Activated CD4-positive, alpha-beta T cell treated with anti-CD3 and anti-CD28 coated beads, Interleukin-2, Interleukin-4, amounts not matched to agents 100 ng/mL and 50 ng/mL, durations not matched to agents 16 hours and 8 hours (primary cell): ENCODE measurements at regions not wholly inside any gene's neighbourhood (a gene's known extent, or its start where the extent isn't known, plus 50 kb on each side); places are given as distances from the start of the nearest gene placed in this dataset.

Experiments used
- DNase-seq: peaks from one replicate; pipeline ENCODE4 v3.0.0-alpha.2; 2020; ENCODE audit warnings: low spot score

DNA sequence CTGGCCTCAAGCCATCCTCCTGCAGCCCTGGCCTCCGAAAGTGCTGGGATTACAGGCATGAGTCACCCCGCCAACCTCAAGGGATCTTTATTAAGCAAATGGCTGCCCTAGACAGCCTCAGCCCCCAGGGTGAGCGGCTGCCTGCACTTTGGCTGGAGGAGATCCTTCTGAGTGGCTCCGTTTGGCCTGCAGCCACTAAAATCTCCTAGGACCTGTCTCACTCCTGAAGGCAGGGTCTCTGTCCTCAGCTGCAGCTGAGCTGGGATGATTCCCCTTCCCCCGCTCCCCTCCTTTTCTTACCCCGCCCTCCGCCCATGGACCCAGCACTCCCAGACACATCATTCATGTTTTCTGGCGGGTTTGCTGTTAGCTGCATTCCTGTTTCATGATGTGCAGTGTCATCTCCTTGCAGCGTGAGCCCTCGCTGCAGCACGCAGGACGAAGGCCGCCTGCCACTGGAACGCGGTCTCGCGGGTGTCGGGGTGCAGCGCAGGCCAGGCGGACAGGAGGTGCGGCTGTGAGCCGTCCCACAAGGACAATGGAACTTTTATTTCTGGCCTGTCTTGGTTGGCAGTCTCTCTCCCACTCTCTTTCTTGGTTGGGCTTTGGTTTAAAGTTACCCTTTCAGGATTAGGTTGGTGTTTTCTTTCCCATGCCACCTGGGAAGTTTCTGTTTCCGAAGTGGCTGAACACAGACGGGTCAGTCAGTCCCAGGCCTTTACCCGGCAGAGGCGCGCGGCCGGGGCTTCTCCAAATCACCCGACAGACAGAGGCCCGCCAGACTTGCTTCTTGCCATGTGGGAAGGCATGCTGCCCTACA, 137.1 kb downstream of the FOXD1 start:
- DNase-seq, result no peak

DNA sequence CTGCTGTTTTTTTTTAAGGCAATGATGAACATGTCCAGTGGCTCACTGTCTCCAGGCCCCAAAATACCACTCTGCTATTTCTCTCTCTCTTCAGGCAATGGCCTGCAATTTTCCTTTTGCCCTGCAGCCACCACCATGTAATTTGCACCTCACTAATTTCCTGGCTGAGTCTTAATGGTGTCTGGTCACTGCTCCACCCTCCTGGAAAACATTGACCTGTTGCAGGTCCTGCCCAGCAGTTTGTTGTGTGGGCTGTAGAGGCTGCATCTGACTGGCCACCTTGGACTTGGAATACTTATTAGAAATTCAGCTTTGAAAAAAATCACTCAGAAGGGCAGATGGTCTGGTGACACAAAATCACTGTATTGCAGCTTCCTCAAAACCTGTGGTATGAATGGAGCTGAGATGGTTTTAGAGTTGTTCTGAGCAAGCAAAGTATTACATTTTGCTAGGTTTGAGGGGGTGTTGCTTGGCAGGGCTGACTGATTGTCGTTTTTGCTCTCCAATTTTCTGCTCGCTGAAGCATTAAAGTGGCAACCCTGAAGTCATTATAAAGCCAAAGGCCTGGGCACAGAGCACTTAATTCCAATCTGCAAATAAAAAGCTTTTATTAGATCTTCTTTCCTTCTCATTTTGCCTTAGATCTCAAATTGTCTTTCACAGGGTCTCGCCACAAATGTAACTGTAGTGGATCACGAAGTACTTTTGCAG, 134.8 kb downstream of the TMEM174 start:
- no peak for DNase-seq

DNA sequence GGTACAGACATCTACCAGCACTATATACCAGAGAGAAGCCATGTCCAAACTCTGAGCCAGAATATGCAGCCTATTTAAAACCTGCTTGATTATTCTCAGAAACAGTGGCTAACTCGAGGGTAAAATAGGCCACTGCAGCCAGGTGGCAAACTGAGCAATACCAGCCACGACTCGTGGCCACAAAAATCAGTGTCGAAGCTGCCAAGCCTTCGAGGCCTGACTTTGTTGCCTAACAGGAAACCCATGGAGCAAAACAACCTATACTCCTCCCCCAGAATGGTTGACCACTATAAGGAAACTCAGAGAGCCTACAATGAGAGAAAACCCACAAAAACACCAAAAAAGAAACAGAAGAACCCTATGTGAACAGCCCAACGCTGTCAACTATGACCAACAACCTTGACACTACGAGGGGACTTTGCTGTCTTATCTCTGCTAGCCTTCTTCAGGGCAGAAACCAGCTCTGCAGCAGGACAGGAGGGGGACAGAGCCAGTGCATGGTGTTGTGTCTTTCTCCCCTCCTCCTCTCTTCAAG, 133.8 kb downstream of the TMEM174 start:
- no peak for DNase-seq

DNA sequence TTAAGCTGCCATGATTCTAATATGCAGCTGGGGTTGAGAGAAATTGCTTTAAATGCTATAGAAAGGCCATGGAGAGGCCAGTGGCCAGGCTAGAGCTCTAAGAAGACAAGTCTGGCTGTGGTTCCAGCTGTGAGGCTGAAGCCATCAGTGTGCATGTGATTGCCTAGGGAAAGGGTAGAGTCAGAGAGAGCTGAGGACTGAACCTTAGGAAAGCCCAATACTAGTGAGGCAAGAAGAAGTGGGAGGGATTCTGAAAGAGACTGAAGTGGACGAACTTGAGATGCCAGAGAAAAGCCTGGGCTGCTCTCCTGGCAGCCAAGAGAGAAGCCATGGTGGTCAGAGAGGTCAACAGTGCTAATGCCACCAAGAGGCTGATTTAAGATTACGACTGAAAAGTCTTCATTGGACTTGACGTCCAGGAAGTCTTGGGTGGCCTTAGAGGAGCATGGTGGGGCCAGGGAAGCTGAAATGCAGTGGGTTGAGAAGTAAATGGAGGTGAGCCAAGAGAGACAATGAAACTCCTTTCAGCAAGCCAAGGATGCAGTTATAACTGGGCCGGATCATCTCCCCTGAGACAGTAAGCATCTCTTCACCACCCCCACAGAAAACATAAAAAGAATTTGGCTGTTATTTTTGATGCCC, 133.2 kb downstream of the TMEM174 start:
- DNase-seq, result no peak

DNA sequence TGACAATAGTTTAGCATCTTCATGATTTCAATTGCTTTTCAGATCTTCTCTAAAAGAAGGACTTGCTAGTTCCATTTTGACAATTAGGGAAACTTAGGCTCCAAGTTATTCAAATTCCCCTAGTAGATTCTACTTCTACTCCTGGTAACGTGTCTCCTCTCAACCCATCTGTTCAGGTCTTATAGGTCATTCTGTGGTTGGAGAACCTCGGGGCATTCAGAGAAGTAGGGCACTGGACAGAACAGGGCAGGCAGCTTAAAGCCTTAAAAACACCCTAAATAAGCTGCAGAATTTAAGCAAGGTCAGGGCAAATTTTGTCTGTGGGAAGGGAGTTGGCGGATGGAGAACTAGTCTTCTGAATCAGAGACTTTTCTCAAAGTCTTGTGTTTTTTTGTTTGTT, 132.4 kb downstream of the TMEM174 start:
- no peak for DNase-seq

DNA sequence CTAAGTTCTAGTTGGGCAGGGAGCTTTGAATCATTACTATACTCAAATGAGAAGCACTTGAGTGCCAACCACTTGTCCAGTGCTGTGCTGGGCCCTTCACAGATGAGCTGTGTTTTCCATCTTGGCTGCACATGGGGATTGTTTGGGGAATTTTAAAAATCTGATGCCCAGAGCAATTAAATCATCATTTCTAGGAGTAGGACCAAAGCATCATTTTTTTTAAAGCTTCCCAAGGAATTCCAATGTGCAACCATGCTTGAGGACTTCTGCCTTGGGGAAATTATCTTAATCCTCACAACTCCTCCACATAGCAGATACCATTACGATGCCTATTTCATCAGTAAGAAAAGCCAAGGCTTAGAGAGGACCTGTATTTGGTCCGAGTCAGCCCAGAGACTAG, 131.4 kb downstream of the TMEM174 start:
- no peak for DNase-seq

DNA sequence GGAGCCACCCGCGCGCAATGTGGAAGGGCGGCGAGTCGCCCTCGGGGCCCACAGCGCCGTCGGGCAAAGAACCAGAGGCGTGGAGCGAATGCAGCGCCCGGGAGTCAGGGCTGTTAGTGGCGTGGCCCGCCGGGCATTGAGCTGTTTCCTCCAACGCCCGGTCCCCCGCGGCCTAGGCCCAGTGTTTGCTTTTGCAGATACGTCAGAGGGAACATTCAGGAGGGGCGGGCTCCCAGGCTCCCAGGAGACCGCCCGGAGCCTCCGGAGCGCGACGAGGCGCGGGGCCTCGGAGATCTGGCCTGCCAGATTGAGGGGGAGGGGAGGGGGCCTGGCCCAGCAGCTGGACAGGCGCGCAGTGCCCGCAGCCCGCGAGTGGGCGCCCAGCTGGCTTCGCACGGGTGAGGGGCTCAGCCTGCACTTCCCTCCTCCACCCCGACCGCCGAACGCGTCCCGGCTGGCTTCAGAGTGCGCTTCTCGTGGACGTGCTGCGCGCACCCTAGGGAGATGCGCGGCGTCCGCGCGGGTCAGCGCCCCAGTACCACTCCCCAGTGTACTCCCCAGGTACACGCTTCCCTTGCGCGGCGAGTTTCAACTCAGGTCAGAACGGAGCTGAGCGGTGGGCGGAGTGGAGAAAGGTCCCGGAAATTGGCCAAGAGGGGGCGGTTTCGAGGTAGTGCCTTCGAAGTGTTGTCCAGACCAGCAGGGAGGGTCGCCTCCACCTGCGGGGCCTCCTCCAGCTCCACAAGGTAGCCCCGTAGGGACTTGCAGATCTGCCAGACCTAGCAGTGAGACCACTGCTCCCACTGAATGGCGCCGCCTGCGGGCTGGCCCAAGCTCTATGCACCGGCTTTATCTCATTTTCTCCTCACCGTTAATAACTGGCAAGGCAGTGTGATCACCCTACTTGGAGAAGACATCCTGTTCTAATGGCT, 130.4 kb downstream of the TMEM174 start:
- no peak for DNase-seq

DNA sequence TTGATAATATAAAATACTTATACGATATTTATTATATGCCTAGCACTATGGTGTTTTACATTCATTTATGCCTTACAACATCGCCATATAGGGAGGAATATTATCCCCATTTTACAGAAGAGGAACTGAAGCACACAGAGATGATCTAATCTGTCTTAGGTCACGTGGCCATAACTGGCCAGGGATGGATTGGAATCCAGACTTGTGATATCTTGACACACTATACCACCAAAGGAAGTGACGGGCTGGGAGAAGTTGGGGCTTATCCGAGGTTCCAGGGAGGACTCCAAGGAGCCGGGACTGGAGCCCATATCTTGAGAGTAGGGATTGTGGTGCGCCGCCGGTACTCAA, 129.8 kb downstream of the TMEM174 start:
- DNase-seq, result no peak

DNA sequence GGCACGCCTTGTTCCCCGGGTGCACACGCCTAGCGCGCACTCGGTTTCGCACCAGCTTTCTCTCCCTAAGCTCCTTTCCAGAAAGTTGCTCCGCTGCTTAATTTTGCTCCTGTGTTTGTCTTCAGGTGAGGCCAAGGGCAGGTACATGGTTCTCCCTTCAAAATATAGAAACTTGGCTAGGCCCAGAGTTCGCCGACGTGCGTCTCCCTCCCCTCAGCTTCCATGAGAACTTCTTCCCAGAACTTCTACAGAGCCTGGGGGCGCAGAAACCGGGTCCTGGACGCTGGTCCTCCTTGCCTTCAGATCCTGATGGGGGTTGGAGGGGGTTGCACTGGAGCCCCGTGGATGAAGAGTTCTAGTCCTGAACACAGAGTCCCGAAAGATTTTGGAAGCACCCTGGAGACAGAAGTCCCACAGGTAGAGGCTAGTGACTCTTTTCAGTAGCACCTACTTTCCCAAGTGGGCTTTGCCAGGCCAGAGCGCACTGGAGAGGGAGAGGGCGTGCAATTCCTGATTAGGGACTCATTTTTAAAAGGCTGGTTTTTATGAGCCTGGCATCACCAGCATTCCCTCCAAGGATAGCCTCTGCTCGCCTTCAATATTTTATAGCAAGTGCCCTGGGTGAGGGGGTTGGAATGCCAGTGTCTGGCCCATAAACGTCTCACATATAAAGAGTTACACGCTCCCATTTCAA, 128.4 kb downstream of the TMEM174 start:
- no peak for DNase-seq

DNA sequence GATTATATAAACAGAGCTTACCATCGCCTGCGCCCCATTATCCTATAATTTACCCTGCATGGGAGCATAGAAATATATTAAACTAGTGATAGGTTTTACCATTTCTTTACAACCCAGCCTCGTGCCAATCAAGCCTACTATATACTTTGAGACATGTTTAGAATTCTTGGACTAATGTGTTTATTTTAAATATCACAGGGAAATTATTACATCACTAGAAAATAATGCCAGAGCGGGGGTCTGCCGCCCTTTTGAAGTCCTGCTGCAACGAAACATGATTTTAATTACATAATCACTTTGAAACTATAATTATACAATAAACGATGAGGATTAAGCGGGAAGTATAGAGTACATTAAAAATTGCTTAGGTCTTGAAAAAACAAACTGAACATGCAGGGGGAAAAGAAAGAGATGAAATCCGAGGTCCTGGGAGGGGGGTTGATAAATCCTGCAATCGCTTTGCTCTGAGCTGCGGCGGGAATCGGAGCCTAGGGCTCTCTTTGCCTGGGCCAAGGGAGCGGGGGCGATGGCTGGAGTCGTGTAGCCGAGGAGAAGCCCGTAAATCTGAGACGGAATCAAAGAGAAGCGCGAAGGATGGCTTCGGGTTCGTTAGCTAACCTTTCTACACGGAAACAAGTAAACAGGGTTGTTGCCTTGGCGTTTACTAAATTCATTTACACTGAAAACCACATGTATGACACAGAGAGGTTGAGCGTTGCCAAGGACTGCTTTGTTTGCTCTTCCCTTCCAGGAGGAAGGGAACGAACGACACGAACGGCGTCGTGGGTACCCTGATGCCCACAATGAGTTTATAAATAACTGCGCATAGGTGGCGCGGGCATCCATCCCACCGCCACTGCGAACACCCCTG, 127.6 kb downstream of the TMEM174 start:
- no peak for DNase-seq

DNA sequence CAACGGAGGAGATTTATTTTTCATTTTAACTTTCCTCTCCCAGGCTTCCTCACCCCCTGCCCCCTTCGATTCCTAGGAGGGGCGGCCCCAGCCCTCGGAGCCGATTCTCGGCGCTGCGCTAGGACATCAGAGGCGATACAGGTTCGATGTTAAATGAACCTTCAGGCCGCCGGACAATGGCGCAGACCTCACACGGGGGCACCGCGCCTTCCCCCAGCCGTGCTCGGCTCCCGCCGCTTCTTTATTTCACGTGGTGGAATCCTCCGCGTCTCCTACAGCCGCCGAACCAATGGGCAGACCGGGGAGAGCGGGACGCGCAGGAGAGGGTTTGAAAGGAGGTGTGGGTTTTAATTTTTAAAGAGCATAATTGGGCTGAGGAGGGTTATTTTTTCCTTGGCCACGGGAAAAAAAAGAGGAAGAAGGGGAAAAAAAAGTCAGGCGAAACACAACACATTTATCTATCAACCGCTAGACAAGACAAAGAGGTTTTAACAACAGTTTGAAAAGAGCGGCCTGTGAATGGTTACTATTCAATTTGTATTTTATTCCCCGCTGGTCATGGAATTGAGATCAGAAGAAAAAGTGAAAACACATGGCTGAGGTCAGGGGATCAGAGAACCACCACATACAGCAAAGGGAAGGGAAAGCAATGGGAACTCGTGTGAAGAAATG, 126.8 kb downstream of the TMEM174 start:
- no peak for DNase-seq

DNA sequence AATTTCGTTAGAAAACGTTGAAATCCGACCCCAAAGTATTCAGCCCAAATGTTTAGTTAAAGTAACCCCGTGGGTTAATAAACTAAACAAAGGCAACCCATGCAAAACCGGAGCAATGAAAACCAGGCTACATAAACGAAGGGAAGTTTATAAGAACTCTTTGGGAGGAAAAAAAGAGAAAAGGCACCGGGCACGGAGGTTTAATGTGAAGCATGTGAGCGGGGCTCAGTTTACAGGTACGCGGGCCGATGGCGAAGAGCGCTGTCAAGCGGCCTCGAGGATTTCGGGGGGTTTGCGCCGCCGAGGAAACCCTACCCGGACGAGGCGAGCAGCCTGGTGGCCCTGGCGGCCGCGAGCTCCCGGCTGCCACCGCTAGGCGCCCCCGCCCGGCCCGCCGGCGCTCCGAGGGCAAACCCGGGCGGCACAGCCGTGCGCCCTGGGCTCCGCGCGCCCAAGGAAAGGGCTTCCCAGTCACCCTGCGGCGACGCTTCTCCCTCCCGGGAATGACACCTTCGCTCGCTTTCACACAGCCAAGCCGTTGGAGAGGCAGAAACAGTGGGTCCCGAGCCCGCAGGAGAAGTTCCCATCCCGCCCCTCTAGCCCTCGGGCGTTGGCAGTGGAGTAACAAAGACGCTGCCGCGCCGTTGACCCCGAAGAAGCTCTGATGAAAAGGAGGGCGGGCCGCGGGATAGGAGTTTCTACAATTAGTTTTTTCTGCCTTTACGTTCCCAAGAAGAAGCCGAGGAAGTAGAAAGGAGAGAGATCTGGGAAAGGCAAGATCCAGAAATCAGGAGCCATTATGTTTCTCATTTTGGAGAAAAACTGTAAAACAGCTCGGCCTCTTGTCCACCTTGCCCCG, 126.0 kb downstream of the TMEM174 start:
- no peak for DNase-seq

DNA sequence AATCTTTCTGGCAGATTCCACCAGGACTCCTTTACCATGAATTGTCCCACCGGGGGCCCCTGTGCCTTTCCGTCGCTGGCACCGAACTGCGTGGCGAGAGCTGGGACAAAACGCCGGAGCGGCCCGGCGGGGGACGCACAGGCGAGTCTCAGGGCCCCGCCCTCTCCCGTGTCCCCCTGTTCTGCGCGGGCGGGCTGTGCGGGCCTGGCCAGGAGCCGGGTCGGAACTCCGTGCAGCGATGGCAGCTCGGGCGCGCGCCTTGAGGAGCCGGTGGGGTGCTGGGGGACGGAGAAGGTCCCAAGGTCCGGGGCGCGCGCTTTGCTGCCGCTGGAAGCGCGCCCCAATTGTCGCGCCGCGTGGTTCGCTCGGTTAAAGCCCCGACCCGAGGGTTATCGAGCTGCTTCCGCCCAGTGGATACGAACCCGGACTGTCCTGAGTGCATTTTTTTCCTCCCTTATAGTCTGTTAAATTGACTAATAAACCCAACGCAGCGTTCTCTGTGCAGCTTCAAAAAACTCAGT, 125.3 kb downstream of the TMEM174 start:
- no peak for DNase-seq

DNA sequence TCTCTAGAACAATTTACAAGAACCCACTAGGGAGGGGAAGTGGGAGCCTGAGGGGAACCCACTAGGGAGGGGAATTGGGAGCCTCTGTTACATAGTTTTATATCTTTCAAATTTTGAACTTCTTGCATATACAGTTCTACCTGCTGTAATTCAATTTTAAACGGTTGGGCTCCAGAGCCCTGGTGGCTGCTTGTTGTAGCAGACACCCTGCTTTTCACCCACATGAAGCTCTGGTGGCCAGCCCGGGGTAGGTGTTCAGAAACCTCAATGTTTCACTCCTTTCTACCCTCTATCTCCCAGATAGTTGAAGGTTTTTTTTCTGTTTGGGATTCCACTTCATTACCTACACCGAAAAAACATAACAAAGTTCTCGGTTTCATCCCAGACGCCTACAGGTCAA, 124.4 kb downstream of the TMEM174 start:
- no peak for DNase-seq

DNA sequence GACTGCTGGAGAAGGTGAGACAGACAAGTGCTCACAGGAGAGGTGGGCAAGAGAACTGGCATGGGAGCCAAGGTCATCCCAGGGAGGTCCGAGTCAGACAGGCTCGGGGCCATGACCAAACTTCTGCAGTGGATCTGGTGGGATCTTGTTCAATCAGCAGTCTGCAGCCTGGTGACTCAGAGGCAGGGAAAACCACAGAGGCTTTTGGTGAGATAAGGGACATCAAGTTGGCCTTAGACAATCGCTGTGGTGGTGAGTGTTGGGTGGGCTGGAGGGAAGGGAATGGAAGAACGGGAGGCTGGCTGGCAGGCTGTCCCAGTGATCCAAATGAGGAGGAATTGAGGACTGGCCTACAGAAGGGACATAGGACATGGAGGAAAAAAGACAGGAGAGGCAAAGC, 123.8 kb downstream of the TMEM174 start:
- DNase-seq, result no peak

DNA sequence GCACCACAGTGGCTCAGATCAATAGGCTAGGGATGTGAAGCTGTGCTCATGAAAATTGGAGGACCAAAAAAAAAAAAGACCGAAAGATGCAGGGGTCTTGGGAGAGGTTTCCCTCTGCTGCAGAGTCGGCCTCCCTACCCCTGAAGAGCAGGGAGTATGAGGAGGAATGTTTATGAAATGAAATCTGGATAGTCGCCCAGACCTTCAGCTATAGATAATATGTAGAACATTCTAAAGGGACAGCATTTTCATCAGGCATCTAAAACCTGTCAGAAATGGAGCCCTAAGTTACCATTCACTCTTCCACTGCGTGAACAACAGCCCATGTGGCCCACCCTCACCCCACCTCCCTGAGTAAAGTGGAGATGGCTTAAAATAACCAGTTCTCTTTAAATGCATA, 122.9 kb downstream of the TMEM174 start:
- DNase-seq, result no peak

DNA sequence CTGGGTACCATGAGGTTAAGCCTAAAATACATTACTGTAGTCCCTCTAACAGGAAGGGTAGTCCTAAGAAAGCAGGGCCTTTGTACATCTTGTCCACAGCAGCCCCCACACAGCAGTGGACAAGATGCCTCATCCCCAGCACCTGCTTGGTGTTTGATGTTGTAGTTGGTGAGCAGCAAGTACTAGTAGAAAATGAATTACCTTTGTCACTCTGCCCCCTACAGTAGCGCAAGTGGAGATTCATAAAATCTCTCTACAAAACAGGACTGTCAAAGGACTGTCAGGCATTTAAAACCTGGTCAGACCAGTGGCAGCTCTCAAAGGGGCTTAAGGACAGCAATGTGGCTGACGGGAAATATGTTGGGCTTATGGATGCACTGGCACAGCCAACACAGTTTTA, 122.5 kb downstream of the TMEM174 start:
- DNase-seq, result no peak

DNA sequence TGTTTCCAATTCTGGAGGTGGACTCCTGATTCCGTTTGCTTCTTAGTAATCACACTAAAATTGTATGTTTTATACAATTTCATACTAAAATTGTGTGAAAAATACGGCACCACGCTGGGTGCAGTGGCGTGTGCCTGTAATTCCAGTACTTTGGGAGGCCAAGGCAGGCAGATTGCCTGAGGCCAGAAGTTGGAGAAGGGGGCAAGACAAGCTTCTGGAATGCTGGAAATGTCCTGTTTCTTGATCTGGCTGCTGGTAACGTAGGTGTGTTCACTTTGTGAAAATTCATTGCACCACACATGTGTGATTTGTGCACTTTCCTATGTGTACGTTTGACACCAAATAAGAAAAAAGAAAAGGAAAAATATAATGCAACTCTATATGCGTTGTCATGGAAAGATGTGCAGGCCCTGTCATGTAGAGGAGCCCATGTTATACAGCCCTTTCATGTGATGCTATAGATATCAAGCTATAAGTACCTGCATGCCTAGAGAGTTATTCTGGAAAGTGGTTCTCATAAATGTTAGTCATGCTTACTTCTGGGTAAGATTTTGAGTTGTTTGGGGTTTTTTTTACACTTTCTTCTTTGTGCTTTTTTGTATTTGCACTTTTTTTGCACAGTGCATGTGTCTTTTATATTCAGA, 119.9 kb downstream of the TMEM174 start:
- DNase-seq, result no peak
